C1 segment of cervical spinal cord (tissue), 14 donors: ENCODE measurements at regions not wholly inside any gene's neighbourhood (a gene's known extent, or its start where the extent isn't known, plus 50 kb on each side); places are given as distances from the start of the nearest gene placed in this dataset.

ENCODE experiments used
- DNase-seq, 14 donors: peaks; one replicate each; lab custom pipeline; 2025; lab: John Stamatoyannopoulos, UW

DNA sequence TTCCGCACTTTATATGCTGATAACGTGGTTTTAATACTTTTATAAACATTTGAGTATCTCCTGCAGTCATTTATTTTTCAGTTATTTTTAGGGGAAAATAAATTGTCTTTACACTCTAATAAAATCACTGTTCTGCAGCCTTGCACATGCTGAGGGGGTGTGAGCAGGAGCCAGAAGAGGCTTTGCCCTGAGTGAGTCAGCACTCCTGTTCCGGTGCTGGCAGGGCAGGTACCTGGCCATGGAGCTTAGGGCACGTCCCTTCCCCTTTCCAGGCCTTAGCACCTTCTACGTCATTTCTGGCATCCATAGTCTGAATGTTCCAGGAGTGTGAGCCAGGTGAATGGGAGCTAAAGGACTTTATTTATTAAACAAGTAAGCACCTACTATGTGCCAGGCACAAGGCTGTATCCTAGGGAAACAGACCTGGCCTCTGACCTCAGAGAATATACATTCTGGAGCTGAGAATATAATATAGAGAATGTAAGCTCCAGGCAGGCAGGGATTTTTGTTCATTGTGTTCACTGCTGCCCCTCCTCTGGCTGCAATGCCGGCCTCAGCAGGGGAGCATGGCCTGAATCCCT, 402.9 kb downstream of the PTPRU start:
- DNase-seq: no peak

DNA sequence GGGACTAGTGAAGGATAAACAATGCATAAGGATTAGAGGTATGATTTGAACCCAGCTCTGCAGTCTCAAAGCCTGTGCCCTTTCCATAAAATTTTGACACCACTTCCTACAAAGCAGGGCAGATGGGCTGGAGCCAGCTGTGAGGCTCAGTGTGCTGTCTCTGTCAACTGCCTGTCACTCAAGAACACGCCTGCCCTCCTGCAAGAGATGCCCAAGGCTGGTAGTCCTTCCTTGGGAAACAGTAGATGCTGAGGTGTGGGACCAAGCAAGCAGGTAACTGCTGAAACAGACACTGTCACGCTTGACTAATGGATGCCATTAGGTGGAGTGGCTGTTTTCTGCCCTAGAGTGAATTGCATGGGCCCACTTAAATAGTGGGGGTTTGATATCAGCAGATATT, 402.0 kb downstream of the PTPRU start:
- no peak for DNase-seq

DNA sequence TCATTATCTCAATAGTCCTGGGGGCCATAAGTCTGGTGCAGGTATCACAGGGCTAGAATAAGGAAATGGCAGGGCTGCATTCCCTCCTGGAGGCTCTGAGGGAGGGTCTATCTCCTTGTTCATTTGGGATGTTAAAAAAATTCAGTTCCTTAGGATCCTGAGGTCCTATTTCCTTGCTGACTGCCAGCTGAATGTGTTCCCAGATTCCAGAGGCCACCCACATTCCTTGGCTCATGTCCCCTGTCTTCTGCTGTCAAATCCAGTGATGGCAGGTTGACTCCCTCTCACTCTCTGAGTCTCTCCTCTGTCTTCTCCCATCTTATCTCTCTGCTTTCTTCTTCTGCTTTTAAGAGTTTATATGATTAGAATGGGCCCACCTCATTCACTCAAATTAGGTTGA, 400.6 kb downstream of the PTPRU start:
- DNase-seq: no peak

- DNase-seq: no peak
These were observed 399.4 kb downstream of the PTPRU start for GRCh38 chr1:29635501-29636263.

GRCh38 chr1:29634746-29635335, 398.5 kb downstream of the PTPRU start:
- DNase-seq: no peak

GRCh38 chr1:29634324-29634723, 398.0 kb downstream of the PTPRU start:
- no peak for DNase-seq

- DNase-seq: no peak
These were observed 397.4 kb downstream of the PTPRU start for GRCh38 chr1:29633771-29634170.

GRCh38 chr1:29632806-29633615, 396.7 kb downstream of the PTPRU start:
- DNase-seq: no peak

DNA sequence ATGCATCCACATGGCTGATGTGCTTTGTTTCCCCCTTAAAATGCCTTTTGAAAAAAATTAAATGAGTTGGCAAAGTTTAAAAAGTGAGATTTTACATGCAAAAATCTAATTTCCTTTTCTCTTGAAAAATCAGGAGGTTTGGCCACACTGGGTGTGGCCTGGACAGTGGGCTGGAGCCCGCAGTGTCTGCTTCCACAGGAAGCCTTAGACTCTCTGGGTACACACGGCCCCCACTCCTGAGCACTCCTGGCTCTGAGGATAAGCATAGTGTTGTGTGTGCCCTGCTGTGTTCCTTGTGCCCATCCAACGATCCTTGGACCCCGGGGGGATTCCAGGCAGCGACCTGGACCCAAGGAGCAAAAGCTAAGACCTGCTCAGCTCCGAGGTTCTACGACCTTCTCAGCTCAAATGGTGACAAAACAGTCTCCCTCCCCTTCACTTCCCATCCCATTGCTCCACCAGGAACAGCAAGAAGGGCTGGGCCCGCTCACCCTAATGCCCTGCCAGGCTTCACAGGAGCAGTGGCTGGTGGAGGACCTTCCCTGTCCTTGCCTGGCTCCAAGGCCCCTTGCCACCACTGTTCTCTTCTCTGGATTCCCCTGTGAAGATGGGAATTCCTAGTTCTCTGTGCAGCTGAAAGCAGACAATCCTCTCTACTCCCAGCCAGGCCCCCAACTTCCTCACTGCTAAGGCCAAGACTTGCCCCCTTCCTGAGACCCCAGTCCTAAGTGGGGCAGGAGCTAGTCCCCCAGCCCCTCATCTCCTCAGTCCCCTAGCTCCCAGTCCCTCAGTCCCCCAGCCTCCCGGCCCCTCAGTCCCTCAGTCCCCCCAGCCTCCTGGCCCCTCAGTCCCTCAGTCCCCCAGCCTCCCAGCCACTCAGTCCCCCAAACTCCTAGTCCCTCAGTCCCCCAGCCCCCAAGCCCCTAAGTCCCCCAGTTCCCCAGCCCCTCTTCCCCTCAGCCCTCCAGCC, 395.8 kb downstream of the PTPRU start:
- no peak for DNase-seq

- DNase-seq: no peak
These were observed 395.0 kb downstream of the PTPRU start for GRCh38 chr1:29631361-29631760.

DNA sequence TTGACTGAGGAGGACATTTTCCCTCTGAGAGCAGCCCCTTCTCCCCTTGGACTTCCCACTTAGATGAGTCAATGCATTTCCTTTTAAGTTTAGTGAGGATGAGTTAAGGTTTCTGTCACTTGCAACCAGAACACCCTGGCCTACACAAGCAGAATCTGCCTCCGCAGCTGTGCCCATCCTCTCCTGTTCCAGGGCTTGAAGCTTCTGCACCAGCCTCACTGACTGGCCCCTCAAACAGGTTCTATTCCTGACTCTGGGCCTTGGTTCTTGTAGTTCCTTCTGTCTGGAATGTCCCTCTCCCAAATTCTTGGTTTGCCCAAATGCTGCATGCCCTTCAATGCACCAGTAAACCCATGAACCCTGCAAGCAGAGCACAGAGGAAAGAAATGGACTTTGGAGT, 394.4 kb downstream of the PTPRU start:
- no peak for DNase-seq

GRCh38 chr1:29629814-29630516, 393.6 kb downstream of the PTPRU start:
- no peak for DNase-seq

- no peak for DNase-seq
These were observed 393.1 kb downstream of the PTPRU start for GRCh38 chr1:29629401-29629800.

DNA sequence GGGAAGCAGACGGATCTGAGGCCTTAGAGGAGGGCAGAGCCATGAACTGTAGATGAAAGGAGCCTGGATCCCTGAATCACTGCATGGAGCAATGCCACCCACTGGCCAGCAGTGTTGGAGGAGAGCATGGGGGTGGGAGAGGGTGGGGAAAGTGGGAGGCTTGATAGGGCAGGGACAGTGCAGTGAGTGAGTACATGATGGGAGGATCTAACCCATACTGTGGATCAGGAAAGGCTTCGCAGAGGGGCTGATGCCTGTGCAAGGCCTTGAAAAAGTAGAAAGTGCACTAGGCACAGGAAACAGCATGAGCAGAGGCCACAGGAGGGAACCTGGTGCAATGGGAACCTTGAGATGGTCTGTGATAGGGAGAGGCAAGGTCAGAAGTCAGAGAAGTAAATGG, 391.9 kb downstream of the PTPRU start:
- no peak for DNase-seq

DNA sequence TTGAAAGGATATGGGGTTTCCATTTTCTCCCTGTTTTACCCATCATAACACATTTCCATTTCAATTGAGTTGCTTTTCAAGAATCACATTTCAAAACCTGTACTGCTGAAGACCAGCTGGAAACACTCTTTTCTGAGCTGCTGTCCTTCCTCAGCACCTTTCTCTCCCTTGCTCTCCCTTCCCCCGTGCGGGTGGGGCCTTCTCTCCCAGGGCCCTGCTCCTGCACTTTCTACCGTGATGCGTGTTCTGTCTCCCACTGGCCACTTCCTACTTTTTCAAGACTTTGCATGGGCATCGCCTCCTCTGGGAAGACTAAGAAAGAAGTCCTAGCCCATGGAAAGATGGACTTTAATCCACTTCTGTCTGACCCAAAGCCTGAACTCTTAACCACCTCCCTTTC, 390.4 kb downstream of the PTPRU start:
- DNase-seq: no peak

GRCh38 chr1:29626066-29626465, 389.7 kb downstream of the PTPRU start:
- DNase-seq: no peak

GRCh38 chr1:29625084-29625420, 388.7 kb downstream of the PTPRU start:
- no peak for DNase-seq

DNA sequence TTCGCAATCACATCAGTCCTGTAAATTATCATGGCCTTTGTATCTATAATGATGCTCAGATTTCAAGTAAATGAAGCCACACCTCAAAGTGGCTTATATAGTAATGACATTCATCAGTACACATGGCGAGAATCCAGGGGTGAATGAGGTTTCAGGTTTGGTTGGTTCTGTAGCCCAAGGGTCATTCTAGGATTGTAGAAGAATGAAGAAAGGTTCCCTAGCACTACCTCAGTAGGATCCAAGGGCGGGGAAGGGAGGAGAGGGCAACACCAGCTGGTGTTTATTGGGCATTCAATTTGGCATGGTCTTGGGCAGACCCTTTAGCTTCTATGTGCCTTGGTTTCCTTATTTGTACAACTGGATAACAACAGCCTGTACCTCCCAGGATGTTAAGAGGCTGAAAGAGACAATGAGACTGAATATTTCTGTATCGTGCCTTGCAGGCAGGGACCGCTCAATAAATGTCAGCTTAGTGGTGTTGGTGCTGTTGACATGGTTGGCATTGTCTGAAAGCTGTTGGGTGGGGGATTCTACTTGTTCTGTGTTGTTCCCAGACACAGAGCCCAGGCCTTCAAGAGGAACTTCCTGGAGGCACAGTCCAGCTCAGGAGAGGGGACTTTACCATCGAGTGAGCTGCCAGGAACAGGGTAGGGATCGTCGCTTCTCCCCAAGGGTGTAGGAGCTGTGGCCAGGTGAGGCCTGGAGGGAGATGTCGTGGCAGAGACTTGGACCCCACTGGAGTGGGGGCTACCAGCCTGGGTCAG, 388.2 kb downstream of the PTPRU start:
- DNase-seq: no peak

GRCh38 chr1:29623501-29623900, 387.2 kb downstream of the PTPRU start:
- DNase-seq: no peak
